HFFc6 (cell line): ENCODE measurements at regions not wholly inside any gene's neighbourhood (a gene's known extent, or its start where the extent isn't known, plus 50 kb on each side); places are given as distances from the start of the nearest gene placed in this dataset.

Experiments used
- DNase-seq: peaks from one replicate; pipeline ENCODE4 v3.0.0-alpha.2; 2018
- H3K27ac Mint-ChIP-seq: 2 replicates; pipeline ENCODE4 v1.8.0; 2020; ENCODE audit warnings: mild to moderate bottlenecking, mixed read lengths
- H3K27me3 Mint-ChIP-seq: 2 replicates; pipeline ENCODE4 v1.8.0; 2021; ENCODE audit warnings: mild to moderate bottlenecking, moderate library complexity, mixed read lengths; ENCODE audit not compliant: insufficient read depth
- H3K36me3 Mint-ChIP-seq: 2 replicates; pipeline ENCODE4 v1.8.0; 2021; ENCODE audit warnings: low read depth, mixed read lengths
- H3K4me1 Mint-ChIP-seq: 2 replicates; pipeline ENCODE4 v1.8.0; 2020; ENCODE audit warnings: low read depth, mixed read lengths
- H3K4me3 Mint-ChIP-seq: 2 replicates; pipeline ENCODE4 v1.8.0; 2020; ENCODE audit warnings: mild to moderate bottlenecking, moderate library complexity, mixed read lengths
- H3K9me3 Mint-ChIP-seq: 2 replicates; pipeline ENCODE4 v1.8.0; 2020; ENCODE audit warnings: mild to moderate bottlenecking, mixed read lengths
- TF ChIP-seq, protein P1 (sequence below): fragments of 200-600 bp; sonication (generic); IDR thresholded peaks from 2 replicates; pipeline ENCODE4 v1.5.0; 2021; ENCODE audit warnings: antibody characterized with exemption, mild to moderate bottlenecking

DNA sequence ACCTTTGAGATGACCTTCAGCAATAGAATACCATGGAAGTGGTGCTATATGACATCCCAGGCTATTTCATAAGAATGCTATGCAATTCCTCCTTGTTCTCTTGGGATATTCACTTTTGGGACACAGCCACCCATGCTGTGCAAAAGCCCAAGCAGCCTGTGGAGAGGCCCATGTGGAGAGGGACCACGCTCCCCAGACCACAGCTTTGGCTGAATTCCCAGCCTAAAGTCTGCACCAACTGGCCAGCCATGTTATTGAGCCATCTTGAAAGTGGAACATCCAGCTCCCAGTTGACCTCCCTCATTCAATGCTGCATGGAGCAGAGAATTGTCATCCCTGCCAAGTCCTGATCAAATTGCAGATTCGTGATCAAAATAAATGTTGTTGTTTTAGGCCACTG lies 275.1 kb downstream of the SUDS3 start:
- no peak for DNase-seq
- Mint-ChIP-seq H3K4me3 (no peak overlapping the region), H3K9me3 (peaks cover 25% of the 10 kb centered on the region), H3K4me1 (no peaks in the 10 kb centered on the region), H3K27me3 (no peaks in the 10 kb centered on the region), H3K36me3 (no peaks in the 10 kb centered on the region), H3K27ac (no peak overlapping the region)
- TF ChIP-seq, protein P1, sequence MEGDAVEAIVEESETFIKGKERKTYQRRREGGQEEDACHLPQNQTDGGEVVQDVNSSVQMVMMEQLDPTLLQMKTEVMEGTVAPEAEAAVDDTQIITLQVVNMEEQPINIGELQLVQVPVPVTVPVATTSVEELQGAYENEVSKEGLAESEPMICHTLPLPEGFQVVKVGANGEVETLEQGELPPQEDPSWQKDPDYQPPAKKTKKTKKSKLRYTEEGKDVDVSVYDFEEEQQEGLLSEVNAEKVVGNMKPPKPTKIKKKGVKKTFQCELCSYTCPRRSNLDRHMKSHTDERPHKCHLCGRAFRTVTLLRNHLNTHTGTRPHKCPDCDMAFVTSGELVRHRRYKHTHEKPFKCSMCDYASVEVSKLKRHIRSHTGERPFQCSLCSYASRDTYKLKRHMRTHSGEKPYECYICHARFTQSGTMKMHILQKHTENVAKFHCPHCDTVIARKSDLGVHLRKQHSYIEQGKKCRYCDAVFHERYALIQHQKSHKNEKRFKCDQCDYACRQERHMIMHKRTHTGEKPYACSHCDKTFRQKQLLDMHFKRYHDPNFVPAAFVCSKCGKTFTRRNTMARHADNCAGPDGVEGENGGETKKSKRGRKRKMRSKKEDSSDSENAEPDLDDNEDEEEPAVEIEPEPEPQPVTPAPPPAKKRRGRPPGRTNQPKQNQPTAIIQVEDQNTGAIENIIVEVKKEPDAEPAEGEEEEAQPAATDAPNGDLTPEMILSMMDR: no peak

- no peak overlapping the region for H3K27ac Mint-ChIP-seq
- H3K27me3 Mint-ChIP-seq: no peaks in the 10 kb centered on the region
- peaks cover 23% of the 10 kb centered on the region; the same call in 1 of the 2 replicates for H3K9me3 Mint-ChIP-seq
- H3K4me3 Mint-ChIP-seq: no peak overlapping the region
- H3K4me1 Mint-ChIP-seq: no peaks in the 10 kb centered on the region
- TF ChIP-seq, protein P1: no peak
- H3K36me3 Mint-ChIP-seq: no peaks in the 10 kb centered on the region
- DNase-seq: no peak
These were observed 279.2 kb downstream of the SUDS3 start for GRCh38 chr12:118655588-118655987.

DNA sequence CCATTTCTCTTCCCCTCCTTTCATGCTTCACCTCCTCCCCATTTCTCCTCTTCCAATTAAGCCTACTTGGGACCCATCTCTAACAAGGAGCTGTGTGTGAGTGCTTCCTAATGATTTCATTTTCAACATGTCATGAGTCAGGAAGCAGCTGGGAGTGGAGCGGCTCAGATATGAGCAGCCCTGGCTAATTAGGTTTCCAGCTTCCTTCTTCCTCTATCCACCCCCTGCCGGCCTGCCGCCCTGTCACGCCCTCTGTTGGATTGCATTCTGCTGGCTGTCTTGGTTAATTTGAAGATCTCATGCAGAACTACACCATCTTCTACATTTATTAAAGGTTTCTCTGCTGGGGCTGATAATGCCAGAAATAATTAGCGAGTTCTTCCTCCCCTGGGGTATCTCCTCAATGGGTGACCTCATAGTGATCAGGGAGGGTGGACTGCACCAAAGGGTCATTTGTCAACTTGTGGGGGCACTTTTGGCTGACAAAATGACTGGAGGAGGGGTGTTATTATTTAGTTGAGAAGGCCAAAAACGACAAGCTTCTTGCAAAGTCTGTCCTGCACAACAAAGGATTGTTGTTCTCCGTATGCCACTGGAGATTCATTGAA lies 300.9 kb upstream of the SRRM4 start:
- TF ChIP-seq, protein P1: no peak
- H3K27me3 Mint-ChIP-seq: no peaks in the 10 kb centered on the region; the same call in none of the 2 replicates
- no peak overlapping the region for H3K27ac Mint-ChIP-seq
- H3K4me1 Mint-ChIP-seq: no peaks in the 10 kb centered on the region
- peaks cover 48% of the 10 kb centered on the region for H3K9me3 Mint-ChIP-seq
- DNase-seq: no peak
- H3K4me3 Mint-ChIP-seq: no peak overlapping the region; the same call in 1 of the 2 replicates
- H3K36me3 Mint-ChIP-seq: no peaks in the 10 kb centered on the region; the same call in none of the 2 replicates

DNA sequence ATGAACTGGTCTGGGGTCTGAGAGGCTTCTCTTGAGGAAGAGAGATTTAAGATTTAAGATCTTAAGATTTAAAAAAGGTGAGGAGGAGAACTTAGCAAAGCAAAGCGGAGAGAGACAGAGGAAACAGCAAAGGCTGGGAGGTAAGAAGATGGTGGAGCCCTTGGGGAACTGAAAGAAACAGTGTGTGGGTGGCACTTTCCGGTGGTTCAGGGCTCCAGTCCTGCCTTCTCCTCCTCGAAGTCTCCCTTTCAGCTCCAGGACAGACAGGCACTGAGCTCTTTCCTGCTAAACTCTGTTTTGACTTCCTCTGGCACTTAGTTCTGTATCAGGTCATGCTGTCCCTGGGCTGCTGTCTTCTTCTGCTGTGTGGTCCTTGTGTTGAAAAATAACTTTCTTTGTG lies 298.7 kb upstream of the SRRM4 start:
- H3K27ac Mint-ChIP-seq: no peak overlapping the region
- TF ChIP-seq, protein P1: no peak

GRCh38 chr12:118685983-118686607 lies 295.2 kb upstream of the SRRM4 start:
- no peak for DNase-seq
- no peak overlapping the region for H3K4me3 Mint-ChIP-seq
- H3K4me1 Mint-ChIP-seq: no peaks in the 10 kb centered on the region
- TF ChIP-seq, protein P1: no peak
- H3K36me3 Mint-ChIP-seq: no peaks in the 10 kb centered on the region; the same call in 1 of the 2 replicates
- H3K27ac Mint-ChIP-seq: no peak overlapping the region
- peaks cover 44% of the 10 kb centered on the region for H3K9me3 Mint-ChIP-seq
- H3K27me3 Mint-ChIP-seq: no peaks in the 10 kb centered on the region; the same call in 1 of the 2 replicates

More for the DNA sequence above, 298.7 kb upstream of the SRRM4 start:
- H3K9me3 Mint-ChIP-seq: peaks cover 51% of the 10 kb centered on the region
- H3K4me3 Mint-ChIP-seq: no peak overlapping the region
- no peaks in the 10 kb centered on the region; the same call in 1 of the 2 replicates for H3K27me3 Mint-ChIP-seq
- no peak for DNase-seq
- no peaks in the 10 kb centered on the region for H3K4me1 Mint-ChIP-seq
- no peaks in the 10 kb centered on the region; the same call in none of the 2 replicates for H3K36me3 Mint-ChIP-seq
